Stomach (tissue), 4 donors: ENCODE measurements at regions not wholly inside any gene's neighbourhood (a gene's known extent, or its start where the extent isn't known, plus 50 kb on each side); places are given as distances from the start of the nearest gene placed in this dataset.

Experiments
- CTCF ChIP-seq, 7 experiments: fragments of 450-650 bp in 4 of 7; fragments of 200-600 bp in 3 of 7; sonication (generic) in 3 of 7; IDR thresholded peaks; one replicate each; pipeline ENCODE4 v1.5.1; 2016 to 2019; ENCODE audit warnings: antibody characterized with exemption in 7 of 7, control low read depth in 2 of 7, mild to moderate bottlenecking in 1 of 7
- EP300 ChIP-seq: sonication (generic); formaldehyde crosslinking; IDR thresholded peaks from one replicate; pipeline ENCODE4 v1.6.1; 2017; ENCODE audit warnings: antibody characterized with exemption
- POLR2A ChIP-seq, 4 donors: fragments of 450-650 bp; IDR thresholded peaks; one replicate each; pipeline ENCODE4 v1.6.1; 2016; ENCODE audit warnings: antibody characterized with exemption in 4 of 4, control low read depth in 2 of 4, mild to moderate bottlenecking in 1 of 4, moderate library complexity in 1 of 4
- POLR2AphosphoS5 ChIP-seq, 3 donors: sonication (generic); formaldehyde crosslinking; IDR thresholded peaks; one replicate each; pipeline ENCODE4 v1.6.1; 2016; ENCODE audit warnings: antibody characterized with exemption in 3 of 3

GRCh38 chr10:59465088-59465487, 102.7 kb upstream of the FAM13C start:
- no peak for TF ChIP-seq CTCF (IDR thresholded peaks at IDR 0.05)
- TF ChIP-seq POLR2A (IDR thresholded peaks at IDR 0.05) = no peak
- TF ChIP-seq EP300 = no peak
- no peak for TF ChIP-seq POLR2AphosphoS5 (IDR thresholded peaks at IDR 0.05)
